Fibroblast of skin of right biceps (primary cell): ENCODE measurements at regions not wholly inside any gene's neighbourhood (a gene's known extent, or its start where the extent isn't known, plus 50 kb on each side); places are given as distances from the start of the nearest gene placed in this dataset.

Experiments used
- DNase-seq: peaks from one replicate; pipeline ENCODE4 v3.0.0-alpha.2; 2013

DNA sequence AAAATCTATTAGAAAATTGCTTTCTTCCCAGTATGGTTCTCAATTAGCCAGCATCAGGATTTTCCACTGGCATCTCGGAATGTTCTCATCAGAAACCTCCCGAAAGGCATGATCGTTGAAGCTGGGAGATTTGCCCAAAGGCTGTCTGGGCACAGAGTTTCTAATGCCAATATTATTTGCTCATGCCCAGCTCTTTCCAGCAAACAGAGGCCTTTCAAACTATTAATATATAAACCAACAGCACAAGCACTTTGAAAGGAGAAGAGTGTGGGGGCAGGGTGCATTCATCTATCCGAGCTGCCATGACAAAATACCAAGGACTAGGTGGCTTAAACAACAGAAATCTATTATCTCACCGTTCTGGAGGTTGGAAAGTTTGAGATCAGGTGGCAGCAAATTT, 88.3 kb upstream of the MSX1 start:
- no peak for DNase-seq

DNA sequence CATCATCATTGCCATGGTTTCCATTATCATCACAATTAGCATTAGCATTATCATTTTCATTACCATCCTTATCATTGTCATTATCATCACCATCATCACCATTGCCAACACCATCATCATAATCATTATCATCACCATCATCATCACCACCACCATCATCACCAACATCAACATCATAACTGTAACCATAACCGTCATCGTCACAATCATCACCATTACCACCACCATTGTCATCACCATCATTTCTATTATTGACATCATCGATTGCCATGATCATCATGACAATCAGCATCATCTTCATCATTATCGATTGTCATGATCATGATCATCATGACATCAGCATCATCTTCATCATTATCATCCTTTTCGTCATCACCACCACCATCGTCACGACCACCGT, 88.9 kb upstream of the MSX1 start:
- DNase-seq: no peak

DNA sequence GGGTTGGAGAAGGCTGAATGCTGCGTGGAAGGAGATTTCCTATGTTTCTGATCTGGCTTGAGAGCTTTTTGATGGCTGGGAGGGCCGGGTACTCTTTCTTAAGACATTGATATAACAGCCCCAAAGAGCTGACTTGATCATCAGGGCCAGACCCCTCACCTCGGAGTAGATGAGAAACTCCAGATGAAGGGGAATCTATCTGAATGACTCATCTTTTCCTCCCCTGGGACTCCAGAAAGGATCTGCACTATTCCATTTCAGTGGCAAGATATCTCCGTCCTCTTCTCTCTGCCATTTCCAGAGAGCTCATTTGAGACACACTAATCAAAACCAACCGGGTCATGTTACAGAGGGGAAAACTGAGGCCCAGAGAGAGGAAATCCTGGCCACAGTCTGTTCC, 92.9 kb upstream of the MSX1 start:
- peak; percentile 72 for DNase-seq

GRCh38 chr4:4765811-4766210, 93.7 kb upstream of the MSX1 start:
- DNase-seq: no peak

GRCh38 chr4:4764558-4764905, 94.9 kb upstream of the MSX1 start:
- no peak for DNase-seq

DNA sequence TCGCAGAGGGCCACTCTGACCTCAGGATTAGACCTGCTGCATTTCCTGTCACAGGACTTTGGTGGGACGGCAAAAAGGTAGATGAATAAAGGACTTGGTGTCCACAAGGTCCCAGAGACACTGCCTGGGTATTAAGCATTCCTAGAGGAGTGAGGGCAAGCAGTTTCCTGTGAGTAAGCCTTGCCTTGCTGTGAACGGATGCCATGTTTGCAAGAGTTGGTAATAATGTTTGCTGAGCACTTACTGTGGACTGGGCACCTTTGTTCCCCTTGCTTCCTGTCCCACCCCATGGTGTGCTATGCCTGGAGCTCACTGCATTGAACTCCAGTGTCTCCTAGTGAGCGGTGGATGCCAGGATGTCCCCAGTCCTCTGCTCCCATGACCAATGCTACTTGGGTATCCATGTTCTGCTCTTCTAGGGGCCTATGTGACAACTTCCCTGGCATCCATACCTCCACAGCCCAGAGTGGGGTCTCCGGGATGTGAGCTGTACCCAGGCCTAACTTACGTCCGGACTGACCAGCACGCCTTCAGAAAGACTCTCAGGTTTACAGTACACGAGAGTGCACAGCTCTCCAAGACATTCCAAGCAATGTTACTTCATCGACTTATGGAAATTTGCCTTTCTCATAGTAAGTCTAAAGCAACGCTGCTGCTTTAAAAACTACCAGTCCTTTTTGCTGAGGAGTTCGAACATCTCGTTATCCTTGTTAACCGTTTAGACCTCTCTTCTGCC, 95.5 kb upstream of the MSX1 start:
- peak; percentile 42 for DNase-seq

DNA sequence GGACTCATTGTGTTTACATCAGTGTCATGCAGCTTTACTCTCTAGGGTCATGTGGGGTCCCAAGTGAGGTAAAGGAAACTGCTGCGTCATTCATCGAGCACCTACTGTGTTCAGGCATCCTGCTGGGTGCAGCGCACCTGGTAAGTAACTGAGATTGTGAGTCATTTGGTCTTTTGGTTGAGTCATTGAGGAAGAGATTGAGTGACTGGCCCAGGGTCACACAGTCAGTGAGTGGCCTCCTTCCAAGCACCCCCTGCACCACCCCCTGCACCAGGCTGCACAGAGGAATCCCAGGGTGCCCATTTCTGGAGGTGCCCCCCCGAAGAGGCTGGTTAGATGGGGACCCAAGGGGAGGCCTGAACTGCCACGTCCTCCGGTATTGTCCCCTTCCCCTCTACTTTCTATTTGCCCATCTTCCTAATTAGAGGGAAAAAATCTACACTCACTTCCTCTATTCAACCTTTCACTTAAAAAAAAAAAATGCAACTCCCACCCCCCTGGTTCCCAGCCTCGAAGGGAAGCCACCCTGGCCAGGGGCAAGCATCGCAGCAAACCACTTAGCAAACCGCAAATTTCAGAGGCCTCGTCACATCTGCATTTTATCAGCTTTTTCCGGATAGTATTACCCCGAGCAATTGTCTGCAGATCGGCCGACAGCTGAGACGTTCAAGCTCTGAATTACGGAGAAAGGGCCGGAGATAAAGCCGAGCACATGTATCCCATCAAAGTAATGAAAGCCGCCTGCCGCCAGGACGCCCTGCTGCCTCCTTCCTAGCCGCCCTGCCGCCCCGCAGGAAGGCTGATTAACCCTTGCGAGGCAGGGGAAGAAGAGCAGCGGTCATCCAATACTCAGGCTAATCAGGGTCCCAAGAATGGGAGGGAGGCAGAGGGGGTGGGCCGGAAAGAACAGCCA, 96.3 kb upstream of the MSX1 start:
- DNase-seq: peak; percentile 90

GRCh38 chr4:4762300-4762699, 97.2 kb upstream of the MSX1 start:
- no peak for DNase-seq

GRCh38 chr4:4761128-4761982, 98.1 kb upstream of the MSX1 start:
- DNase-seq: peak; percentile 14

DNA sequence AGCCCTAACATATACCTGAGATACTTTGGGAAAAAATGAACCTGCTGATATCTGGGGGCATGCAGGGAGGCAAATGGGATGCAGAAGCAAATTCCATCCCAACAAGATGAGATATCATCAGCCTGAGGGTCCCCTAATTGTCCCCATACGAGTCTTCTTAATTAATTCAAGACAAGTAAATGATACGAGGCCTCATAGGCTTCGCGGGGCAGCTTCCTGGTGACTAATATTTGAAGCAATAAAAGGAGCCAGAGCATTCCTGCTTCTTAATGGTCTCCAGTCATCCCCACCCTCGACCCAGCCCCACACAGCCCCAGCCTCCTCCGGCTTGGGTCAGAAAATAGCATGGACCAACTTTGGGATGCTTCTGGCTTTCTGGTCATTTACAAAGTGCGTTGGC, 99.6 kb upstream of the MSX1 start:
- peak; percentile 57 for DNase-seq

DNA sequence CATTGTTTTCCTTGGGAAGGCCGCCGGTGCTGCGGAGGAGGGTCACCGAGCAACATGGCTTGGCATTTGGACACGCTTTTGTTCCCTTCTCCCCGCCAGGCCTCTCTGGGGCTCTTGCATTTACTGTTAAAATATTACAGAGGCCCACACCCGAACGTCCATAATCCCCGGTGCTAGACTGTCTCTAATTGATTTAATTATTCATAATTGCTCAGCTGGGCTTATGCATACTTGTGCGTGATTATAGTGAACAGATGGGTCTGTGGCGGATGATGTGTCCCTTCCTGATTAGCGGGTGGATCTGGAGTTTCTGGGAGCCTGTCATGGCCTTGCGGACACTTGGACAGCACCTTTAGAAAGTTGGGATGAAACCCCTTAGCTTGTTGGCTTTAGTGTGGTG, 100.2 kb upstream of the MSX1 start:
- DNase-seq: no peak

DNA sequence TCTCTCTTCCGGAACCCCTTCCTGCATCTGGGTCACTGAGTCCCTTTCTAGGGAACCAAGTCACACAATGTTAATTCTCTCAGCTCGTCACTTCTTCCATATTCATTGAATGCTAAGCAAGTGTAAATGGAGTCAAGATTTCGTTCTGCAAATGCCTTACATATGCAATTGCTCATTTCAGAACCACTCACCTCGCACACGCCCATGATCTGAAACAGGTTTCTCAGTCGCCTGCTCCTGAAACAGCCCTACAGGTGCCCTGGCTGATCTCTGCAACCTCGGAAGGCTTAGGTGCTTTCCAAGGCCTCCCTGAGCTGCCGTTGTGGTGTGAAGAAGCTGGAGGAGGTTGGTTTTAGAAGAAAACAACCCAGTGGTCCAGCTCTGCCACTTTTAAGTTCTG, 100.8 kb upstream of the MSX1 start:
- DNase-seq: no peak

- no peak for DNase-seq
These were observed 104.2 kb upstream of the MSX1 start for GRCh38 chr4:4755306-4755705.

GRCh38 chr4:4754641-4755040, 104.8 kb upstream of the MSX1 start:
- no peak for DNase-seq

DNA sequence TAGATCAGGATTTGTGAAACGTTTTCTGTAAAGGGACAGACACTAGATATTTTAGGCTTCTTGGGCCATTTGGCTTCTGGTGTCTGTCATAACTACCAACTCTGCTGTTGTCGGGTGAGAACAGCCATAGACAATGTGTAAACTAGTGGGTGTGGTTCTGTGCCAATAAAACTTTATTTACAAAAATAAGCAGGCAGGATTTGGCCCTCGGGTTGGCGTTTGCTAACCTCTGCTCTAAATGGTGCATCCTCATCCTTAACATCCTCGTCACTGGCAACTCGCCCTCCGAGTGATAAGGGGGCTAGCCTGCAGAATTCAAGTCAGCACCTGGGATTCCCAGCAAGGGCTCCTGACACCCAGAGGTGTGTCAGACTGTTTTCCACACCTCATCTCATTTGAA, 105.8 kb upstream of the MSX1 start:
- DNase-seq: no peak

- DNase-seq: no peak
These were observed 106.7 kb upstream of the MSX1 start for GRCh38 chr4:4752576-4753401.

- no peak for DNase-seq
These were observed 107.4 kb upstream of the MSX1 start for GRCh38 chr4:4752025-4752424.

GRCh38 chr4:4750187-4750586, 109.3 kb upstream of the MSX1 start:
- no peak for DNase-seq

- no peak for DNase-seq
These were observed 110.3 kb upstream of the MSX1 start for GRCh38 chr4:4749137-4749536.

DNA sequence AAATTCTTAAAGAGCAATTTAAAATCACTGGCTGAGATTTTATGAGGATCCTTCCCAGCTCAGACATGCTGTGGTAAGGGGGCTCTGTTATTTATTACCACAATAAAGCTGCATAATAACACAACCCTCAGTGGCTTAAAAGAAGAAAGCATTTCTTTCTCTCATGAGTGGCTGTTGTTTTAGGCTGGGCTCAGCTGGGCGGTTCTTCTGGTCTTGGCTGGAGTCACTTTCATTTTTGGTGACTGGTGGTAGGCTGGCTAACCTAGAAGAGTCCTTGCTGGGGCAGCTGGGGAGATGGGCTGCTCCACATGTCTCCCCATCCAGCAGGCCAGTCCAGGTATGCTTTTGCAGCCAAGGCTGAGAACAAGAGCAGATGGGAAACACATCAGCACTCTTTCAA, 113.0 kb upstream of the MSX1 start:
- no peak for DNase-seq

- no peak for DNase-seq
These were observed 119.4 kb upstream of the MSX1 start for GRCh38 chr4:4740071-4740470.

- DNase-seq: no peak
These were observed 123.6 kb upstream of the MSX1 start for GRCh38 chr4:4735870-4736269.
